Activated naive CD8-positive, alpha-beta T cell treated with anti-CD3 and anti-CD28 coated beads for 36 hours (primary cell): ENCODE measurements at regions not wholly inside any gene's neighbourhood (a gene's known extent, or its start where the extent isn't known, plus 50 kb on each side); places are given as distances from the start of the nearest gene placed in this dataset.
"Not testable (repeated sequence)": the region's sequence is repeated elsewhere in the genome, so short reads cannot be mapped to it uniquely, and the experiment has no call there.

Source experiments
- DNase-seq: peaks from one replicate; pipeline ENCODE4 v3.0.0; 2021
- H3K27ac Mint-ChIP-seq: one replicate; pipeline ENCODE4 v1.8.0; 2022; ENCODE audit warnings: mild to moderate bottlenecking, moderate library complexity, mixed read lengths
- H3K27me3 Mint-ChIP-seq: one replicate; pipeline ENCODE4 v1.8.0; 2022; ENCODE audit warnings: mild to moderate bottlenecking, mixed read lengths
- H3K36me3 Mint-ChIP-seq: one replicate; pipeline ENCODE4 v1.8.0; 2021; ENCODE audit warnings: mild to moderate bottlenecking, mixed read lengths
- H3K4me1 Mint-ChIP-seq: one replicate; pipeline ENCODE4 v1.8.0; 2021; ENCODE audit warnings: mixed read lengths
- H3K4me3 Mint-ChIP-seq: one replicate; pipeline ENCODE4 v1.8.0; 2022; ENCODE audit warnings: mild to moderate bottlenecking, moderate library complexity, mixed read lengths
- H3K9me3 Mint-ChIP-seq: one replicate; pipeline ENCODE4 v1.8.0; 2022; ENCODE audit warnings: mixed read lengths

DNA sequence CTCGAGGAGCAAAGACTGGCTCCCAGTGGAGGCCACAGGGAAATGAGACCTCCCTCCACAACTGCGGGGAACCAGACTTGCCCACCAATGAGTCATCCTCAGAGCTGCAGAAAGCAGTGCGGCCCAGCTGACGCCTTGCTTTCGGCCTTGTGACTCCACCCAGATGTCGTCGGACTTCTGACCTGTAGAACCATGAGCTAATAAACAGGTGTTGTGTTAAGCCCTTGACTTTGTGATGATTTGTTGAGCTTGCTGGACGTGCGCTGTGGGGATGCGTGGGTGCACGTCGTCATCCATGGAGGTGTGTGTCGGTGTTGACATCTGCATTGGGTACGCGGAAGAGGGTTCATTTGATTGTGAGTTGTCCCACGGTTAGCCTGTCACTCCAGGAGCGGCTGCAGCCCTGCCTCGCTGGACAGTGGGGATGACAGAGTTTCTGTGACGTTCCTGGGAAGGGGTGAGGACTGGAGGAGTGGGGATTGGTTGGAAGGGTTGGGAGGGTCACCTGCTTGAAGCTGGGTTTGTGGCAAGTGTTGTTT, 154.1 kb downstream of the SH3BP4 start:
- Mint-ChIP-seq H3K27ac (no peak overlapping the region), H3K9me3 (no peaks in the 10 kb centered on the region), H3K36me3 (no peaks in the 10 kb centered on the region), H3K4me1 (no peaks in the 10 kb centered on the region), H3K27me3 (peaks cover 8% of the 10 kb centered on the region), H3K4me3 (no peak overlapping the region)
- DNase-seq, result no peak

- H3K27ac Mint-ChIP-seq, result no peak overlapping the region
- no peaks in the 10 kb centered on the region for H3K9me3 Mint-ChIP-seq
- H3K4me3 Mint-ChIP-seq, result no peak overlapping the region
- no peaks in the 10 kb centered on the region for H3K36me3 Mint-ChIP-seq
- H3K4me1 Mint-ChIP-seq, result no peaks in the 10 kb centered on the region
- peaks cover 8% of the 10 kb centered on the region for H3K27me3 Mint-ChIP-seq
- DNase-seq, result no peak
Measured at GRCh38 chr2:235106874-235107639, 155.2 kb downstream of the SH3BP4 start.

DNA sequence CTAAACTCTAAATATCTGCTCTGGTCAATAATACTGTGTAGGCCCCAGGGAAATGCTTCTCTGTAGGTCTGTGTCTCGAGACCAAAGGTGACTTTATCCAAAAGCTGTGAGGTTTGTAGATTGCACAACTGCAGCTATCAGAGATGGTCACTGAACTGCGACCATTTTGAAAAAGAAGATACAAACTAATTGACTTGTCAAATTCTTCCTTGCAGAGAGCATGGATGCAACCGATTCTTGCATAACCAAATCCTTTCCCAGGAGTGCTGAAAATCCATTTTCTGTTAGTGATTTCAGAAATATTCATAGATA, 155.8 kb downstream of the SH3BP4 start:
- H3K27me3 Mint-ChIP-seq, result peaks cover 8% of the 10 kb centered on the region
- H3K27ac Mint-ChIP-seq, result no peak overlapping the region
- no peaks in the 10 kb centered on the region for H3K4me1 Mint-ChIP-seq
- no peaks in the 10 kb centered on the region for H3K9me3 Mint-ChIP-seq
- H3K36me3 Mint-ChIP-seq, result no peaks in the 10 kb centered on the region
- DNase-seq, result no peak
- H3K4me3 Mint-ChIP-seq, result no peak overlapping the region

GRCh38 chr2:235109561-235109960, 157.7 kb downstream of the SH3BP4 start:
- not testable (repeated sequence) for H3K36me3 Mint-ChIP-seq, H3K9me3 Mint-ChIP-seq, H3K27me3 Mint-ChIP-seq, H3K27ac Mint-ChIP-seq, H3K4me1 Mint-ChIP-seq, H3K4me3 Mint-ChIP-seq, DNase-seq

DNA sequence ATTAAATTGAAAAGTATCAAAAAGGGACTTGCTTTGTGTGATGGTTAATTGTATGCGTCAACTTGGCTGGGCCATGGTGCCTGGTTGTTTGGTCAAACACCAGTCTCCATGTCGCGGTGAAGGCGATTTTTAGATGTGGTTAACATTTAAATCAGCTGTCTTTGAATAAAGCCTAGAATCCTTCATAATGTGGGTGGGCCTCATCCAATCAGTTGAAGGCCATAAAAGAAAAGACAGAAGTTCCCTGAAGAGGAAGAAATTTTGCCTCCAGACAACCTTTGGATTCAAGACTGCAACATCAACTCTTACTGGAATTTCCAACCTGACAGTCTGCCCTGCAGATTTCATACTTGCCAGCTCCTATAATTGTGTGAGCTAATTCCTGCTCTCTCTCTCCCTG, 160.5 kb downstream of the SH3BP4 start:
- H3K36me3 Mint-ChIP-seq, result no peaks in the 10 kb centered on the region
- peaks cover 9% of the 10 kb centered on the region for H3K27me3 Mint-ChIP-seq
- no peak overlapping the region for H3K4me3 Mint-ChIP-seq
- H3K9me3 Mint-ChIP-seq, result no peaks in the 10 kb centered on the region
- H3K27ac Mint-ChIP-seq, result no peak overlapping the region
- no peaks in the 10 kb centered on the region for H3K4me1 Mint-ChIP-seq
- no peak for DNase-seq

- no peak for DNase-seq
- Mint-ChIP-seq H3K27ac (no peak overlapping the region), H3K4me3 (no peak overlapping the region), H3K9me3 (peaks cover 1% of the 10 kb centered on the region), H3K27me3 (peaks cover 11% of the 10 kb centered on the region), H3K36me3 (no peaks in the 10 kb centered on the region), H3K4me1 (no peaks in the 10 kb centered on the region)
Measured at GRCh38 chr2:235113854-235114253, 162.0 kb downstream of the SH3BP4 start.

DNA sequence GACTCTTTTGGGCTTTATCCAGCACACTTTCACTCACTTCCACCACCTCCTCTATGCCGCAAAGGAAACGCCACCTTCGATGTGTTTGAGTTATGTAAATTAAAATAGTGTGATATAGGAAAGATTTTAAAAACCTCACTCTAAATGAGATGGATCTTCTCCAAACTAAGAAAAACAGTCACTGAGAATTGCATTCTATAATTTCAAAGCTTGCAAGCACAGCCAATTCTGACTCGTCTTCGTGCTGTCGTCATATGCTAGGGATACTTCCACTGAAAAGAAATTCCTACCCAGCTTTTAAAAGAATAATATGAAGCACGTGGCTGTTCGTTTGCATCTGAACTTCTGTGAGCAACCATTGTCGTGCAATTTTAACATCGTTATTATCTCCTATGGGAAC, 162.5 kb downstream of the SH3BP4 start:
- no peak overlapping the region for H3K4me3 Mint-ChIP-seq
- H3K4me1 Mint-ChIP-seq, result no peaks in the 10 kb centered on the region
- H3K36me3 Mint-ChIP-seq, result no peaks in the 10 kb centered on the region
- H3K27me3 Mint-ChIP-seq, result peaks cover 11% of the 10 kb centered on the region
- peaks cover 2% of the 10 kb centered on the region for H3K9me3 Mint-ChIP-seq
- H3K27ac Mint-ChIP-seq, result no peak overlapping the region
- DNase-seq, result no peak

GRCh38 chr2:235115521-235115920, 163.7 kb downstream of the SH3BP4 start:
- no peak overlapping the region for H3K27ac Mint-ChIP-seq
- H3K27me3 Mint-ChIP-seq, result peaks cover 11% of the 10 kb centered on the region
- DNase-seq, result no peak
- no peak overlapping the region for H3K4me3 Mint-ChIP-seq
- H3K4me1 Mint-ChIP-seq, result no peaks in the 10 kb centered on the region
- H3K36me3 Mint-ChIP-seq, result no peaks in the 10 kb centered on the region
- H3K9me3 Mint-ChIP-seq, result peaks cover 7% of the 10 kb centered on the region

GRCh38 chr2:235116885-235117492, 165.2 kb downstream of the SH3BP4 start:
- DNase-seq, result no peak
- Mint-ChIP-seq H3K36me3 (no peaks in the 10 kb centered on the region), H3K9me3 (peaks cover 7% of the 10 kb centered on the region), H3K4me1 (no peaks in the 10 kb centered on the region), H3K4me3 (no peak overlapping the region), H3K27ac (no peak overlapping the region), H3K27me3 (peaks cover 11% of the 10 kb centered on the region)

DNA sequence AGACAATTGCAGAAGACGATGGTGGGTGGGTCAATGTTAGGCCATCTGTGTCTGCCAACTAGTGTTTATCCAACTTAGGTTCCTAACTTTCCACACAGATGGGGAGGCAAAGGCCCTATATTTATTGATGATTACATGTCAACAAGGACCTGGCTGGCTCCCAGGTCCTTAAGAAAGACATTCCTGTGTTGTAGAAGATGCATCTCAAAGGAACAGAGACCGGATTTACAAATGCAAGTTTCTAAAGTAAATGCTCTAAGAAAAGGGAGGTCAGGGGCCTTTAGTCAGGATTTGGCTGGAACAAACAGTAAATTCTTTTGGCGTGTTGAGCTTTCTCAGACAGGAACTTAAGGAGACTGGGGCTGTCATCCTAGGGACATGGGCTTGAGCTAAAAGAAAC, 175.0 kb downstream of the SH3BP4 start:
- no peaks in the 10 kb centered on the region for H3K4me1 Mint-ChIP-seq
- H3K4me3 Mint-ChIP-seq, result no peak overlapping the region

GRCh38 chr2:235127931-235128330, 176.1 kb downstream of the SH3BP4 start:
- no peak for DNase-seq
- Mint-ChIP-seq H3K27me3 (peaks cover 37% of the 10 kb centered on the region), H3K36me3 (no peaks in the 10 kb centered on the region), H3K4me3 (no peak overlapping the region), H3K9me3 (no peaks in the 10 kb centered on the region), H3K4me1 (no peaks in the 10 kb centered on the region), H3K27ac (no peak overlapping the region)

More for the DNA sequence above, 175.0 kb downstream of the SH3BP4 start:
- Mint-ChIP-seq H3K9me3 (no peaks in the 10 kb centered on the region), H3K27ac (no peak overlapping the region), H3K27me3 (peaks cover 29% of the 10 kb centered on the region), H3K36me3 (no peaks in the 10 kb centered on the region)
- no peak for DNase-seq

DNA sequence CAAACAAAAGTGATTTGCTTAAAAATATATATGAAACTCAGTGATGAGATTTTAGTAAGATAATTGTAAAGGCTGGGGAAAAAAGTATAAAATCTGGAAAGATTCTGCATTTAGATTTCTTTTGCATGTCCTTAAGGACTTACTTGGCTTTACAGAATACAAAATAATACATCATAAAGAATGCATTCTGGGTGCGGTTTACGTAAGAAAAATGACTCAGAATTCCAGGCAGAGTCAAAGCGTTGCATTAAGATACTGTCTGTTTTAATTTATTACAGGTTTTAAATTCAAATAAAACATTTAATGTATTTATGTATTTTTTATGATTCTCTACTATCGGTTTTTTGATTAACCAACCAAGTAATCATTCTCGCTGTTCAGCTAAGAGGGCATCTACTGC, 178.0 kb downstream of the SH3BP4 start:
- Mint-ChIP-seq H3K27me3 (peaks cover 29% of the 10 kb centered on the region), H3K36me3 (no peaks in the 10 kb centered on the region), H3K27ac (no peak overlapping the region), H3K4me3 (no peak overlapping the region), H3K4me1 (no peaks in the 10 kb centered on the region), H3K9me3 (no peaks in the 10 kb centered on the region)
- DNase-seq, result no peak

- H3K9me3 Mint-ChIP-seq, result no peaks in the 10 kb centered on the region
- H3K27me3 Mint-ChIP-seq, result peaks cover 39% of the 10 kb centered on the region
- peaks cover 3% of the 10 kb centered on the region for H3K4me1 Mint-ChIP-seq
- no peak overlapping the region for H3K27ac Mint-ChIP-seq
- DNase-seq, result no peak
- H3K36me3 Mint-ChIP-seq, result no peaks in the 10 kb centered on the region
- no peak overlapping the region for H3K4me3 Mint-ChIP-seq
Measured at GRCh38 chr2:235131334-235132305, 179.8 kb downstream of the SH3BP4 start.

- no peaks in the 10 kb centered on the region for H3K9me3 Mint-ChIP-seq
- no peak overlapping the region for H3K4me3 Mint-ChIP-seq
- no peaks in the 10 kb centered on the region for H3K36me3 Mint-ChIP-seq
- no peak for DNase-seq
- H3K27ac Mint-ChIP-seq, result no peak overlapping the region
- H3K27me3 Mint-ChIP-seq, result peaks cover 37% of the 10 kb centered on the region
- H3K4me1 Mint-ChIP-seq, result peaks cover 3% of the 10 kb centered on the region
Measured at GRCh38 chr2:235132651-235133050, 180.8 kb downstream of the SH3BP4 start.

DNA sequence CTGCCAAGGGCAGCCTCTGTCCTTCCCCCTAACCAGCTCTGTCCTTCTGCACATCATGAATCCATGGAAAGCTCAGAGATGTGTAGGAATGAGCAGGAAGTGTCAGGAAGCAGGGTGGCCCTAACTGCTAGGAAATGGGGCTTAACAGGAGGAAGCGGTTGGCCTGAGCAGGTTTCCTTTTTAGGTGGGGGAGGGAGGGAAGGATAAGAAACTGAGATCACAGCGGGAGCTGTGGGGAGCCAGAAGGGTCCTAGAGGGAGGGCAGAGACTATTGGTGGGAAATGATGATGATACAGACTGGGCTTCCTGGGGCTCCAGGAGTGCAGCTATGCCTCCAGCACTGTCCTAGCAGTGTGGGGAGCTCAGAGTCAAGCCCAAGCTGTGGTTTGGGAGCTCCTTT, 182.0 kb downstream of the SH3BP4 start:
- no peak for DNase-seq
- Mint-ChIP-seq H3K27me3 (peaks cover 37% of the 10 kb centered on the region), H3K36me3 (no peaks in the 10 kb centered on the region), H3K9me3 (no peaks in the 10 kb centered on the region), H3K4me1 (peaks cover 3% of the 10 kb centered on the region), H3K27ac (no peak overlapping the region), H3K4me3 (no peak overlapping the region)
